ENCODE measurements at regions not wholly inside any gene's neighbourhood (a gene's known extent, or its start where the extent isn't known, plus 50 kb on each side); places are given as distances from the start of the nearest gene placed in this dataset.
"Not testable (repeated sequence)": the region's sequence is repeated elsewhere in the genome, so short reads cannot be mapped to it uniquely, and the experiment has no call there.

GRCh38 chr3:195986576-195986975 lies 78.2 kb upstream of the TNK2 start:
- intact Hi-C loops (cut with DNase I, micrococcal nuclease); POLR2A ChIA-PET; H3K9me3 Mint-ChIP-seq (ENCODE audit: low read depth); H3K4me1 Mint-ChIP-seq; CTCF ChIA-PET; H3K27ac Mint-ChIP-seq; DNase-seq; H3K36me3 Mint-ChIP-seq (ENCODE audit: low read depth); ATAC-seq; H3K4me3 Mint-ChIP-seq; H3K27me3 Mint-ChIP-seq: not testable (repeated sequence)

- H3K27ac Mint-ChIP-seq; H3K36me3 Mint-ChIP-seq (ENCODE audit: low read depth); H3K4me1 Mint-ChIP-seq; ATAC-seq; intact Hi-C loops (cut with DNase I, micrococcal nuclease); DNase-seq; CTCF ChIA-PET; H3K9me3 Mint-ChIP-seq (ENCODE audit: low read depth); H3K27me3 Mint-ChIP-seq; POLR2A ChIA-PET; H3K4me3 Mint-ChIP-seq: not testable (repeated sequence)
Measured at GRCh38 chr3:195985348-195985920, 77.1 kb upstream of the TNK2 start.

GRCh38 chr3:195984392-195985030 lies 76.2 kb upstream of the TNK2 start:
- H3K27ac Mint-ChIP-seq; CTCF ChIA-PET; POLR2A ChIA-PET; ATAC-seq; H3K4me3 Mint-ChIP-seq; intact Hi-C loops (cut with DNase I, micrococcal nuclease); H3K4me1 Mint-ChIP-seq; H3K27me3 Mint-ChIP-seq; H3K36me3 Mint-ChIP-seq (ENCODE audit: low read depth); DNase-seq; H3K9me3 Mint-ChIP-seq (ENCODE audit: low read depth): not testable (repeated sequence)

GRCh38 chr3:195983880-195984279 lies 75.5 kb upstream of the TNK2 start:
- peaks cover 11% of the 10 kb centered on the region for H3K36me3 Mint-ChIP-seq (ENCODE audit: low read depth)
- POLR2A ChIA-PET; H3K9me3 Mint-ChIP-seq (ENCODE audit: low read depth); H3K27ac Mint-ChIP-seq; DNase-seq; H3K4me1 Mint-ChIP-seq; intact Hi-C loops (cut with DNase I, micrococcal nuclease); H3K27me3 Mint-ChIP-seq; H3K4me3 Mint-ChIP-seq; ATAC-seq; CTCF ChIA-PET: not testable (repeated sequence)

GRCh38 chr3:195982754-195983153 lies 74.4 kb upstream of the TNK2 start:
- DNase-seq; POLR2A ChIA-PET; H3K27ac Mint-ChIP-seq; ATAC-seq; H3K4me3 Mint-ChIP-seq; H3K4me1 Mint-ChIP-seq; intact Hi-C loops (cut with DNase I, micrococcal nuclease); H3K27me3 Mint-ChIP-seq; H3K9me3 Mint-ChIP-seq (ENCODE audit: low read depth); CTCF ChIA-PET: not testable (repeated sequence)
- H3K36me3 Mint-ChIP-seq (ENCODE audit: low read depth) = peaks cover 12% of the 10 kb centered on the region

- CTCF ChIA-PET; H3K4me1 Mint-ChIP-seq; H3K27ac Mint-ChIP-seq; POLR2A ChIA-PET; DNase-seq; H3K9me3 Mint-ChIP-seq (ENCODE audit: low read depth); intact Hi-C loops (cut with DNase I, micrococcal nuclease); ATAC-seq; H3K27me3 Mint-ChIP-seq; H3K4me3 Mint-ChIP-seq: not testable (repeated sequence)
- peaks cover 12% of the 10 kb centered on the region for H3K36me3 Mint-ChIP-seq (ENCODE audit: low read depth)
Measured at GRCh38 chr3:195981778-195982177, 73.4 kb upstream of the TNK2 start.

- H3K27ac Mint-ChIP-seq; H3K27me3 Mint-ChIP-seq; H3K9me3 Mint-ChIP-seq (ENCODE audit: low read depth); ATAC-seq; H3K4me3 Mint-ChIP-seq; DNase-seq; CTCF ChIA-PET; H3K4me1 Mint-ChIP-seq; intact Hi-C loops (cut with DNase I, micrococcal nuclease); POLR2A ChIA-PET: not testable (repeated sequence)
- peaks cover 16% of the 10 kb centered on the region for H3K36me3 Mint-ChIP-seq (ENCODE audit: low read depth)
Measured at GRCh38 chr3:195979877-195980276, 71.5 kb upstream of the TNK2 start.

GRCh38 chr3:195978585-195978984 lies 70.2 kb upstream of the TNK2 start:
- H3K4me3 Mint-ChIP-seq; CTCF ChIA-PET; DNase-seq; intact Hi-C loops (cut with DNase I, micrococcal nuclease); POLR2A ChIA-PET; H3K27ac Mint-ChIP-seq; H3K9me3 Mint-ChIP-seq (ENCODE audit: low read depth); H3K27me3 Mint-ChIP-seq; H3K4me1 Mint-ChIP-seq: not testable (repeated sequence)
- peaks cover 15% of the 10 kb centered on the region for H3K36me3 Mint-ChIP-seq (ENCODE audit: low read depth)
- ATAC-seq = peak; percentile 77

GRCh38 chr3:195976876-195977275 lies 68.5 kb upstream of the TNK2 start:
- H3K9me3 Mint-ChIP-seq (ENCODE audit: low read depth); POLR2A ChIA-PET; H3K27me3 Mint-ChIP-seq; DNase-seq; CTCF ChIA-PET; ATAC-seq; H3K4me1 Mint-ChIP-seq; H3K27ac Mint-ChIP-seq; intact Hi-C loops (cut with DNase I, micrococcal nuclease); H3K4me3 Mint-ChIP-seq: not testable (repeated sequence)
- H3K36me3 Mint-ChIP-seq (ENCODE audit: low read depth) = peaks cover 11% of the 10 kb centered on the region

GRCh38 chr3:195974281-195974680 lies 65.9 kb upstream of the TNK2 start:
- DNase-seq; POLR2A ChIA-PET; H3K4me1 Mint-ChIP-seq; H3K9me3 Mint-ChIP-seq (ENCODE audit: low read depth); H3K4me3 Mint-ChIP-seq; CTCF ChIA-PET; H3K27ac Mint-ChIP-seq; ATAC-seq; H3K27me3 Mint-ChIP-seq: not testable (repeated sequence)
- intact Hi-C loops (cut with DNase I, micrococcal nuclease) = loop anchor here in 1 of 2 experiments (5.0 kb wide), 1 partner anchor 297 kb away; no protein-coding TSS in a partner anchor
- peaks cover 18% of the 10 kb centered on the region for H3K36me3 Mint-ChIP-seq (ENCODE audit: low read depth)

GRCh38 chr3:195970873-195971272 lies 62.5 kb upstream of the TNK2 start:
- H3K4me1 Mint-ChIP-seq; H3K9me3 Mint-ChIP-seq (ENCODE audit: low read depth); DNase-seq; POLR2A ChIA-PET; H3K27ac Mint-ChIP-seq; CTCF ChIA-PET; H3K4me3 Mint-ChIP-seq; ATAC-seq; H3K27me3 Mint-ChIP-seq: not testable (repeated sequence)
- intact Hi-C loops (cut with DNase I, micrococcal nuclease) = loop anchor here in 1 of 2 experiments (5.0 kb wide), 1 partner anchor 294 kb away; no protein-coding TSS in a partner anchor
- peaks cover 17% of the 10 kb centered on the region for H3K36me3 Mint-ChIP-seq (ENCODE audit: low read depth)

- ATAC-seq; DNase-seq; H3K27ac Mint-ChIP-seq; POLR2A ChIA-PET; CTCF ChIA-PET; H3K4me3 Mint-ChIP-seq; H3K9me3 Mint-ChIP-seq (ENCODE audit: low read depth); H3K27me3 Mint-ChIP-seq; H3K4me1 Mint-ChIP-seq: not testable (repeated sequence)
- H3K36me3 Mint-ChIP-seq (ENCODE audit: low read depth) = peaks cover 14% of the 10 kb centered on the region
- intact Hi-C loops (cut with DNase I, micrococcal nuclease) = loop anchor here in 1 of 2 experiments (5.0 kb wide), 1 partner anchor 293 kb away; no protein-coding TSS in a partner anchor
Measured at GRCh38 chr3:195969838-195970776, 61.8 kb upstream of the TNK2 start.

All from activated CD4-positive, alpha-beta T cell treated with anti-CD3 and anti-CD28 coated beads for 36 hours (primary cell).